Peyer's patch (tissue), 4 donors: ENCODE measurements at regions not wholly inside any gene's neighbourhood (a gene's known extent, or its start where the extent isn't known, plus 50 kb on each side); places are given as distances from the start of the nearest gene placed in this dataset.

ENCODE experiments used
- DNase-seq, 3 donors: peaks; one replicate each; pipeline ENCODE4 v3.0.0-alpha.2; 2017 to 2019
- H3K27ac ChIP-seq, 4 donors: fragments of 200-600 bp; sonication (generic); one replicate each; pipeline ENCODE4 v1.5.1; 2016 to 2019
- H3K27me3 ChIP-seq, 2 donors: fragments of 200-600 bp; sonication (generic); one replicate each; pipeline ENCODE4 v1.5.1; 2019
- H3K36me3 ChIP-seq, 3 donors: fragments of 200-600 bp; sonication (generic); one replicate each; pipeline ENCODE4 v1.5.1; 2016 to 2019
- H3K4me1 ChIP-seq, 4 donors: fragments of 200-600 bp; sonication (generic); one replicate each; pipeline ENCODE4 v1.5.1; 2016 to 2019
- H3K4me3 ChIP-seq, 4 donors: fragments of 200-600 bp; sonication (generic); 1 replicate in 3 of 4; 2 replicates in 1 of 4; pipeline ENCODE4 v1.5.1; 2016 to 2019; ENCODE audit warnings: mild to moderate bottlenecking in 1 of 4
- H3K9me3 ChIP-seq, 4 donors: fragments of 200-600 bp; sonication (generic); one replicate each; pipeline ENCODE4 v1.5.1; 2016 to 2019; ENCODE audit warnings: mild to moderate bottlenecking in 1 of 4
- POLR2A ChIP-seq, 2 donors: fragments of 450-650 bp; IDR thresholded peaks; one replicate each; pipeline ENCODE4 v1.5.1; 2017; ENCODE audit warnings: antibody characterized with exemption in 2 of 2, mild to moderate bottlenecking in 2 of 2, moderate library complexity in 2 of 2
- TF ChIP-seq, protein P1 (sequence below), 6 experiments: fragments of 450-650 bp in 4 of 6; fragments of 200-600 bp in 2 of 6; sonication (generic) in 1 of 6; IDR thresholded peaks; one replicate each; pipeline ENCODE4 v1.5.1; 2017 to 2019; ENCODE audit warnings: antibody characterized with exemption in 6 of 6, mild to moderate bottlenecking in 3 of 6, moderate library complexity in 1 of 6

DNA sequence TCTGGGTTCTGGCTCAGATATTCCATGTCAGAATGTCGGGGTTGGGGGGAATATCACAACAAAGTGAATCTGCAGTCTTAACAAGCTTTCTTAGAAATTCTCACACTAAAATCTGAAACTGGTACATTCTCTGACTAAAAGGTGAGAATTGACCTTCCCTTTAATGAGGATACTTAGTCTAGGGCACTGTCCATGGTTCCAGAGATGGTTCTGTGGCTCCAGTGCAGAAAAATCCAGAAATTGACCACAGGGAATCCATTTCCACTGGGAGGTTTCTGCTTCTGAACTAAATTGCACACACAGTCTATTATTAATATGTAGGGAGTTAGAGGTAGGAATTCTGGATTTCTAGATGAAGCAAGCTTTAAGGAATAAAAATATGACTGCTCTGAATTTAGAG is 171.6 kb upstream of the OBI1 start:
- Histone ChIP-seq H3K4me3 (no peak overlapping the region), H3K27ac (no peak overlapping the region), H3K9me3 (no peaks in the 10 kb centered on the region), H3K36me3 (no peaks in the 10 kb centered on the region), H3K27me3 (no peaks in the 10 kb centered on the region), H3K4me1 (no peaks in the 10 kb centered on the region)
- DNase-seq, result no peak
- TF ChIP-seq POLR2A (IDR thresholded peaks at IDR 0.05), result no peak
- TF ChIP-seq, protein P1, sequence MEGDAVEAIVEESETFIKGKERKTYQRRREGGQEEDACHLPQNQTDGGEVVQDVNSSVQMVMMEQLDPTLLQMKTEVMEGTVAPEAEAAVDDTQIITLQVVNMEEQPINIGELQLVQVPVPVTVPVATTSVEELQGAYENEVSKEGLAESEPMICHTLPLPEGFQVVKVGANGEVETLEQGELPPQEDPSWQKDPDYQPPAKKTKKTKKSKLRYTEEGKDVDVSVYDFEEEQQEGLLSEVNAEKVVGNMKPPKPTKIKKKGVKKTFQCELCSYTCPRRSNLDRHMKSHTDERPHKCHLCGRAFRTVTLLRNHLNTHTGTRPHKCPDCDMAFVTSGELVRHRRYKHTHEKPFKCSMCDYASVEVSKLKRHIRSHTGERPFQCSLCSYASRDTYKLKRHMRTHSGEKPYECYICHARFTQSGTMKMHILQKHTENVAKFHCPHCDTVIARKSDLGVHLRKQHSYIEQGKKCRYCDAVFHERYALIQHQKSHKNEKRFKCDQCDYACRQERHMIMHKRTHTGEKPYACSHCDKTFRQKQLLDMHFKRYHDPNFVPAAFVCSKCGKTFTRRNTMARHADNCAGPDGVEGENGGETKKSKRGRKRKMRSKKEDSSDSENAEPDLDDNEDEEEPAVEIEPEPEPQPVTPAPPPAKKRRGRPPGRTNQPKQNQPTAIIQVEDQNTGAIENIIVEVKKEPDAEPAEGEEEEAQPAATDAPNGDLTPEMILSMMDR (IDR thresholded peaks at IDR 0.05), result no peak

DNA sequence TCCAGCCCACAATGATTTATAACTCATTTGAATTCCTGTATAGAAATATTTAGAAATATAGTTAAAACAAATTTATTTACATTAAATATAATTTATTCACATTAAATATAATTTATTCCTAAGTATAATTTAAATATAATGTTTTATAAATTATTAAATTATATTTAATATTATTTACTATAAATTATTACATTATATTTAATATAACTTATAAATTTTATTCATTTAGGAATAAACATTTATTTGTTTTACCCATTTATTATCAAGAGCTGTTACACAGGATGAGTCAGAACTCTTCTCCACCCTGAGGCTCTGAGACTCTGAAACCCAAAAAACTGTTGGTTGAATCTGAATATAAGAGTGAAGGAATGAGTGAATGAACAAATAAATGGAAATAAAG is 170.9 kb upstream of the OBI1 start:
- Histone ChIP-seq H3K27me3 (no peaks in the 10 kb centered on the region), H3K9me3 (no peaks in the 10 kb centered on the region), H3K36me3 (no peaks in the 10 kb centered on the region), H3K4me3 (no peak overlapping the region), H3K27ac (no peak overlapping the region), H3K4me1 (no peaks in the 10 kb centered on the region)
- TF ChIP-seq, protein P1 (IDR thresholded peaks at IDR 0.05), result no peak
- no peak for TF ChIP-seq POLR2A (IDR thresholded peaks at IDR 0.05)
- no peak for DNase-seq

DNA sequence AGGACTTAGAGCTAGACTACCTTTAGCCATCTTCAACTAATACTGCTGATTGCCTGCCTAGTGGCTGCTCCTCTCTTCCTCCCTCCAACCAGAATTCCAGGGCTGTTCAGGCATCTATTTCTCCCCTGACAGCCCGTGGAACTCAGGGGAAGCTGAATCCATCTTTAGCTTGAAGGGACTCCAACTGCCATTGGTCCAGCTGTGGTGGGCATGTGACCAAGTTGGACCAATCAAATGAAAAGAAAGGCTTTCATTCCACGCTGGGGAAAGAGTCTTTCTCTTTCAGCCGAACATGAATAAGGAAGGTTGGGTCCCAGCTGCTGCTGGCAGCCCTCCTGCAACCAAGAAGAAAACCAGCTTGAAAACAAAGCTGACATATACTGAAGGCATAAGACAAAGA is 168.5 kb upstream of the OBI1 start:
- Histone ChIP-seq H3K9me3 (no peaks in the 10 kb centered on the region), H3K27ac (no peak overlapping the region), H3K4me3 (no peak overlapping the region), H3K4me1 (no peaks in the 10 kb centered on the region), H3K36me3 (no peaks in the 10 kb centered on the region), H3K27me3 (no peaks in the 10 kb centered on the region)
- DNase-seq, result no peak
- TF ChIP-seq POLR2A (IDR thresholded peaks at IDR 0.05), result no peak
- TF ChIP-seq, protein P1 (IDR thresholded peaks at IDR 0.05), result no peak

DNA sequence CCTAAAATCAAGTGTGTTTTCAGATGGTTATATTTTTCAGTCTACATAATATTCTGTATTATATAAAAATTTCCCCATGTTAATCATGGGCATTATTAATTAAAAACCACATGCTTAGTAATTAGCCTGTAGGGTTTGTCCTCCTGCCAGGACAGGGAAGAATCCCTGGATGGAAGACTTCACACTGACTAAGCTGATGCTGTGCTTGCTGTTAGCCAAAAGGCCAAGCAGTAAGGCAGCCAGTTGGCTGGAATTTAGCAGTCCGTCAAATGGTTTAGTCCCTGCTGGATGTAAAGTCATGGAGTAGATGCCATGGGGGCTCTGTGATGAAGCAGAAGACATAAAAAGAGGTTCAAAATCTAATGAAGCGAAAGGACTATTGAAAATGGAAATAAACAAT is 168.0 kb upstream of the OBI1 start:
- no peak overlapping the region for H3K27ac ChIP-seq
- no peaks in the 10 kb centered on the region for H3K27me3 ChIP-seq
- no peak for DNase-seq
- no peak overlapping the region for H3K4me3 ChIP-seq
- TF ChIP-seq, protein P1 (IDR thresholded peaks at IDR 0.05), result no peak
- TF ChIP-seq POLR2A (IDR thresholded peaks at IDR 0.05), result no peak
- no peaks in the 10 kb centered on the region for H3K4me1 ChIP-seq
- H3K36me3 ChIP-seq, result no peaks in the 10 kb centered on the region
- no peaks in the 10 kb centered on the region for H3K9me3 ChIP-seq

DNA sequence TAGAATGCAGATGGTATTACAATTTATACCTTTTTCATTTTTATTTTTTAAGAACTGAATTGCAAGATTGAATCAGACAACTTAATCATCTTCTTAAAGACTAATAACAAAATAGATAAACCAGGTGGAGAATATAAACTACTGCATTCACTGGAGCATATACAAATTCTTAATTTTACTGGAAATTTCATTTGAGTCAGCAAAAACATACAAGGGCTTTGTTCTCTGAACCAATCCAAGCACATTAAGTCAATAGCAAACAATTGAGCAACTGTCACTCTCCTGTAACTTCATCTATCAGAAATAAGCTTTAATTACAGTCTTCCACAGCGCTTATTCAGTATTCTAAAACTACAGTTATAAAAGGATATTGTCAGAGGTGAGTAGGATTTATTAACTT is 167.4 kb upstream of the OBI1 start:
- no peak for TF ChIP-seq POLR2A (IDR thresholded peaks at IDR 0.05)
- TF ChIP-seq, protein P1 (IDR thresholded peaks at IDR 0.05), result no peak
- Histone ChIP-seq H3K4me3 (no peak overlapping the region), H3K9me3 (no peaks in the 10 kb centered on the region), H3K27me3 (no peaks in the 10 kb centered on the region), H3K4me1 (no peaks in the 10 kb centered on the region), H3K27ac (no peak overlapping the region), H3K36me3 (no peaks in the 10 kb centered on the region)
- no peak for DNase-seq

DNA sequence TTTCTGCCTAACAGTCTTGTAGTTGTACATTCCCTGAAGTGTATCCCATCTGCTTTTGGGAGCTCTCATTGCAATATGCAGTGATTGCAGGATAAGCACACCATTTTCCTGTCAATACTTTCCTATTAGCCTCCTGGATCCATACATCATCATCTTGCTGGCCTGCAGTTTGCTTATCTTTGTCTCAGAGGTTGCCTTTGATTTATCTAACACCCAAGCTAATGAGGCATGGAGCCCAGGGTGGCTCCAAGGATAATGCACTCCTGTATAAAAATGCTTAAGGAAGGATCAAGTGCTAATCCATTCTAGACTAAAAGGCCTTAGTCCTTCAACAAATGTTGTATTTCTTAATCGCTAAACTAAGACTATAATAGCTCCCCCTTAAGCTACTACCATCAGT is 161.6 kb upstream of the OBI1 start:
- no peaks in the 10 kb centered on the region for H3K9me3 ChIP-seq
- no peak overlapping the region for H3K27ac ChIP-seq
- no peaks in the 10 kb centered on the region for H3K4me1 ChIP-seq
- H3K27me3 ChIP-seq, result no peaks in the 10 kb centered on the region
- DNase-seq, result no peak
- no peak for TF ChIP-seq POLR2A (IDR thresholded peaks at IDR 0.05)
- TF ChIP-seq, protein P1 (IDR thresholded peaks at IDR 0.05), result no peak
- no peak overlapping the region for H3K4me3 ChIP-seq
- no peaks in the 10 kb centered on the region for H3K36me3 ChIP-seq
